K562 (cell line): ENCODE measurements at regions not wholly inside any gene's neighbourhood (a gene's known extent, or its start where the extent isn't known, plus 50 kb on each side); places are given as distances from the start of the nearest gene placed in this dataset.

ENCODE experiments used
- CTCF ChIP-seq, 3 experiments: IDR thresholded peaks in 2 of 3; conservative IDR thresholded peaks in 1 of 3; 2 replicates each; pipeline ENCODE4 v1.5.1; 2011 to 2012; ENCODE audit warnings: low read length in 3 of 3, mild to moderate bottlenecking in 3 of 3, control low read depth in 2 of 3, improper control_type of control experiment in 1 of 3, inconsistent platforms in 1 of 3, low read depth in 1 of 3, mixed read lengths in 1 of 3, moderate library complexity in 1 of 3; ENCODE audit not compliant: insufficient read depth in 2 of 3
- E4F1 ChIP-seq: fragments of 250-450 bp; sonication (Bioruptor Pico); IDR thresholded peaks from 2 replicates; pipeline ENCODE4 v1.5.0; 2021; ENCODE audit warnings: mild to moderate bottlenecking, borderline replicate concordance
- ELF1 ChIP-seq: fragments of 200-800 bp; sonication (Bioruptor generic); IDR thresholded peaks from 2 replicates; pipeline ENCODE4 v1.6.1; 2016; ENCODE audit warnings: missing genetic modification characterization, missing compliant biosample characterization
- FOXP1 ChIP-seq: sonication (generic); formaldehyde crosslinking; IDR thresholded peaks from 2 replicates; pipeline ENCODE4 v1.8.0; 2022; ENCODE audit warnings: mild to moderate bottlenecking, missing genetic modification reagents
- FOXP4 ChIP-seq: sonication (generic); formaldehyde crosslinking; IDR thresholded peaks from 2 replicates; pipeline ENCODE4 v1.8.0; 2022; ENCODE audit warnings: mild to moderate bottlenecking, missing genetic modification reagents, borderline replicate concordance
- HDAC3 ChIP-seq: fragments of 450-650 bp; IDR thresholded peaks from 2 replicates; pipeline ENCODE4 v1.6.1; 2018; ENCODE audit warnings: borderline replicate concordance, mild to moderate bottlenecking, moderate library complexity; ENCODE audit not compliant: partially characterized antibody
- MAFG ChIP-seq: fragments of 450-650 bp; conservative IDR thresholded peaks from 2 replicates; pipeline ENCODE4 v1.6.1; 2016; ENCODE audit warnings: missing genetic modification characterization, missing compliant biosample characterization
- MAX ChIP-seq: sonication (generic); formaldehyde crosslinking; IDR thresholded peaks from 2 replicates; pipeline ENCODE4 v1.9.0; 2022; ENCODE audit warnings: mild to moderate bottlenecking, missing genetic modification reagents
- POLR2AphosphoS5 ChIP-seq: IDR thresholded peaks from 2 replicates; pipeline ENCODE4 v1.6.1; 2011; ENCODE audit warnings: mild to moderate bottlenecking, low read depth, low read length, moderate library complexity; ENCODE audit not compliant: control insufficient read depth, insufficient read depth
- STAT5B ChIP-seq: fragments of 250-450 bp; sonication (Bioruptor Pico); IDR thresholded peaks from 2 replicates; pipeline ENCODE4 v1.8.0; 2021; ENCODE audit warnings: mild to moderate bottlenecking, inconsistent platforms
- THRAP3 ChIP-seq: fragments of 450-650 bp; IDR thresholded peaks from 2 replicates; pipeline ENCODE4 v1.6.1; 2016; ENCODE audit warnings: mild to moderate bottlenecking, inconsistent platforms, borderline replicate concordance
- ZNF280A ChIP-seq: fragments of 450-650 bp; IDR thresholded peaks from 2 replicates; pipeline ENCODE4 v1.6.1; 2018; ENCODE audit warnings: mild to moderate bottlenecking, low read depth; ENCODE audit not compliant: partially characterized antibody

GRCh38 chr3:168552251-168552650 lies 456.5 kb upstream of the GOLIM4 start:
- TF ChIP-seq HDAC3 (no peak), STAT5B (CRISPR knock-in tag) (no peak), CTCF (IDR thresholded peaks at IDR 0.05 in 2 of 3, conservative IDR thresholded peaks at IDR 0.05 in 1 of 3; ENCODE audit: insufficient read depth in 2 of 3, low read depth in 1 of 3, low read length in 3 of 3) (no peak), E4F1 (CRISPR knock-in tag) (no peak), THRAP3 (no peak), ELF1 (no peak), FOXP4 (no peak), FOXP1 (CRISPR knock-in tag) (no peak), ZNF280A (no peak), MAFG (tag) (no peak), POLR2AphosphoS5 (no peak), MAX (no peak)
